K562 (cell line): ENCODE measurements at regions not wholly inside any gene's neighbourhood (a gene's known extent, or its start where the extent isn't known, plus 50 kb on each side); places are given as distances from the start of the nearest gene placed in this dataset.

ENCODE experiments used
- ATAC-seq: fragments of 200-7000 bp; cut with Tn5 transposase; 3 replicates; pipeline ENCODE4 v1.9.1; 2020; ENCODE audit warnings: moderate library complexity
- BruUV-seq: library from RNA; stranded (reverse); fragments of 400-500 nt; replicated peaks from 2 replicates; lab custom pipeline; 2021; lab: Mats Ljungman, UMichigan
- CTCF ChIA-PET: fragments of 300-600 bp; formaldehyde crosslinking; extraction: SDS; loops from one replicate; lab custom pipeline; 2021; ENCODE audit warnings: low intra/inter-chr PET ratio; lab: Yijun Ruan, JAX
- POLR2A ChIA-PET: fragments of 300-600, 350-650 bp; sonication (Branson Sonifier 250); formaldehyde crosslinking; extraction: SDS; loops from one replicate; lab custom pipeline; 2021; ENCODE audit warnings: antibody characterized with exemption, inconsistent platforms; lab: Yijun Ruan, JAX
- DNase-seq, 4 experiments: peaks; one replicate each; pipeline versions ENCODE4 v3.0.0 to v3.0.0-alpha.2; 2011 to 2018; ENCODE audit warnings: low spot score in 3 of 4, mixed read lengths in 3 of 4; ENCODE audit errors: extremely low read depth in 1 of 4
- FAIRE-seq: peaks from 2 replicates; lab custom pipeline; 2011; peaks lifted over from hg19 to GRCh38; lab: Jason Lieb, UNC
- H2AFZ ChIP-seq: 2 replicates; pipeline ENCODE4 v1.6.0; 2011; ENCODE audit warnings: low read depth, low read length, control low read depth, inconsistent platforms
- H3K27ac ChIP-seq: fragments of 200-600 bp; 3 replicates; pipeline ENCODE4 v1.8.0; 2011; ENCODE audit warnings: low read depth, mild to moderate bottlenecking, control low read depth, inconsistent platforms, low read length, moderate library complexity, mixed read lengths; ENCODE audit errors: extremely low read depth
- H3K27me3 ChIP-seq, 2 experiments: fragments of 300-600 bp in 1 of 2; 2 replicates in 1 of 2; 3 replicates in 1 of 2; pipeline versions ENCODE4 v1.6.0 to v1.8.0; 2011; ENCODE audit warnings: inconsistent platforms in 2 of 2, low read length in 2 of 2, mild to moderate bottlenecking in 1 of 2, mixed read lengths in 1 of 2, moderate library complexity in 1 of 2; ENCODE audit not compliant: control insufficient read depth in 2 of 2, insufficient read depth in 2 of 2
- H3K36me3 ChIP-seq: fragments of 300-600 bp; 3 replicates; pipeline ENCODE4 v1.8.0; 2011; ENCODE audit warnings: mild to moderate bottlenecking, low read length, inconsistent platforms; ENCODE audit not compliant: control insufficient read depth, insufficient read depth
- H3K4me1 ChIP-seq, 2 experiments: fragments of 200-600 bp in 1 of 2; replicated peaks in 1 of 2; 2 replicates in 1 of 2; 3 replicates in 1 of 2; pipeline versions ENCODE4 v1.5.1 to v1.8.0; 2011; ENCODE audit warnings: inconsistent platforms in 2 of 2, low read length in 2 of 2, mild to moderate bottlenecking in 1 of 2, mixed read lengths in 1 of 2, moderate library complexity in 1 of 2; ENCODE audit not compliant: control insufficient read depth in 2 of 2, insufficient read depth in 2 of 2
- H3K4me2 ChIP-seq: 2 replicates; pipeline ENCODE4 v1.6.1; 2011; ENCODE audit warnings: low read length, control low read depth, inconsistent platforms, mixed read lengths; ENCODE audit not compliant: insufficient read depth
- H3K4me3 ChIP-seq: fragments of 200-600 bp; sonication (generic), shearing (Covaris generic); 2 replicates; pipeline ENCODE4 v1.5.1; 2016; ENCODE audit warnings: control low read depth, inconsistent platforms
- H3K79me2 ChIP-seq: fragments of 200-600 bp; 3 replicates; pipeline ENCODE4 v1.8.0; 2011; ENCODE audit warnings: low read length, inconsistent platforms; ENCODE audit not compliant: control insufficient read depth, insufficient read depth
- H3K9ac ChIP-seq, 2 experiments: 2 replicates each; pipeline versions ENCODE4 v1.6.0 to v1.6.1; 2011; ENCODE audit warnings: low read depth in 2 of 2, low read length in 2 of 2, control low read depth in 1 of 2, inconsistent platforms in 1 of 2, mild to moderate bottlenecking in 1 of 2, mixed read lengths in 1 of 2; ENCODE audit not compliant: insufficient read depth in 1 of 2
- H3K9me1 ChIP-seq: one replicate; pipeline ENCODE4 v1.6.0; 2011; ENCODE audit warnings: inconsistent platforms, mild to moderate bottlenecking, low read length, moderate library complexity; ENCODE audit not compliant: control insufficient read depth, insufficient read depth
- H3K9me3 ChIP-seq: replicated peaks from 2 replicates; pipeline ENCODE4 v1.5.1; 2011; ENCODE audit warnings: low read depth, low read length, inconsistent platforms; ENCODE audit not compliant: control insufficient read depth, insufficient read depth
- H4K20me1 ChIP-seq: replicated peaks from 2 replicates; pipeline ENCODE4 v1.6.1; 2011; ENCODE audit warnings: low read length, inconsistent platforms, mixed read lengths; ENCODE audit not compliant: control insufficient read depth, insufficient read depth
- ARID1B ChIP-seq: fragments of 450-650 bp; IDR thresholded peaks from 2 replicates; pipeline ENCODE4 v1.6.1; 2016; ENCODE audit warnings: antibody characterized with exemption, mild to moderate bottlenecking, inconsistent platforms
- E2F3 ChIP-seq: fragments of 250-450 bp; sonication (Bioruptor Pico); IDR thresholded peaks from 2 replicates; pipeline ENCODE4 v1.4.0; 2020; ENCODE audit warnings: mild to moderate bottlenecking
- ETV1 ChIP-seq: fragments of 450-650 bp; conservative IDR thresholded peaks from 2 replicates; pipeline ENCODE4 v1.6.1; 2016; ENCODE audit warnings: missing genetic modification characterization, control low read depth, low read depth, missing compliant biosample characterization
- FOSL1 ChIP-seq: fragments of 200-800 bp; sonication (Bioruptor generic); conservative IDR thresholded peaks from 2 replicates; pipeline ENCODE4 v1.6.1; 2016; ENCODE audit warnings: missing genetic modification characterization, missing compliant biosample characterization
- HBP1 ChIP-seq: fragments of 450-650 bp; formaldehyde crosslinking; IDR thresholded peaks from 2 replicates; pipeline ENCODE4 v1.4.0; 2022; ENCODE audit warnings: missing genetic modification characterization
- HOXB6 ChIP-seq: fragments of 250-450 bp; sonication (Bioruptor Pico); IDR thresholded peaks from 2 replicates; pipeline ENCODE4 v1.5.1; 2022; ENCODE audit warnings: mild to moderate bottlenecking, borderline replicate concordance
- NFIC ChIP-seq: fragments of 450-650 bp; IDR thresholded peaks from 2 replicates; pipeline ENCODE4 v1.6.1; 2017; ENCODE audit warnings: mild to moderate bottlenecking, inconsistent platforms
- PHF8 ChIP-seq: fragments of 200-600 bp; sonication (generic); IDR thresholded peaks from 2 replicates; pipeline ENCODE4 v1.6.1; 2012; ENCODE audit warnings: mixed run types, mild to moderate bottlenecking, inconsistent platforms, low read length, moderate library complexity, borderline replicate concordance
- RBM14 ChIP-seq: fragments of 200-400 bp; formaldehyde crosslinking; IDR thresholded peaks from 2 replicates; pipeline ENCODE4 v1.6.1; 2018; ENCODE audit warnings: low read depth, mild to moderate bottlenecking, low read length, moderate library complexity, borderline replicate concordance; ENCODE audit not compliant: insufficient read depth
- RCOR1 ChIP-seq, 2 experiments: IDR thresholded peaks; 2 replicates each; pipeline ENCODE4 v1.6.1; 2012; ENCODE audit warnings: low read depth in 2 of 2, low read length in 2 of 2, borderline replicate concordance in 1 of 2, improper control_type of control experiment in 1 of 2
- SRSF7 ChIP-seq: fragments of 200-400 bp; formaldehyde crosslinking; optimal IDR thresholded peaks from 2 replicates; pipeline ENCODE3; 2017; ENCODE audit warnings: mild to moderate bottlenecking, low read depth, low read length
- XRCC3 ChIP-seq: fragments of 450-650 bp; IDR thresholded peaks from 2 replicates; pipeline ENCODE4 v1.6.1; 2017; ENCODE audit warnings: mild to moderate bottlenecking, moderate library complexity
- ZBTB7A ChIP-seq: IDR thresholded peaks from 2 replicates; pipeline ENCODE4 v1.6.1; 2011; ENCODE audit warnings: low read depth, mild to moderate bottlenecking, low read length, moderate library complexity, borderline replicate concordance; ENCODE audit not compliant: control insufficient read depth
- ZFP1 ChIP-seq: fragments of 450-650 bp; formaldehyde crosslinking; IDR thresholded peaks from 2 replicates; pipeline ENCODE4 v1.4.0; 2020; ENCODE audit warnings: mild to moderate bottlenecking, mixed read lengths
- ZNF165 ChIP-seq: fragments of 250-450 bp; sonication (Bioruptor Pico); IDR thresholded peaks from 2 replicates; pipeline ENCODE4 v1.4.0; 2020; ENCODE audit warnings: borderline replicate concordance
- ZNF224 ChIP-seq: sonication (generic); formaldehyde crosslinking; IDR thresholded peaks from 2 replicates; pipeline ENCODE4 v1.8.0; 2022; ENCODE audit warnings: mild to moderate bottlenecking, missing genetic modification reagents
- ZNF324 ChIP-seq: fragments of 250-450 bp; sonication (Bioruptor Pico); IDR thresholded peaks from 2 replicates; pipeline ENCODE4 v1.4.0; 2020; ENCODE audit warnings: mild to moderate bottlenecking
- ZNF41 ChIP-seq: fragments of 250-450 bp; sonication (Bioruptor Pico); conservative IDR thresholded peaks from 2 replicates; pipeline ENCODE4 v1.4.0; 2020; ENCODE audit warnings: mild to moderate bottlenecking
- ZNF764 ChIP-seq: fragments of 250-450 bp; sonication (Bioruptor Pico); IDR thresholded peaks from 2 replicates; pipeline ENCODE4 v1.4.0; 2020; ENCODE audit warnings: low read depth, mild to moderate bottlenecking, moderate library complexity
- WGBS: fragments of 100-300 bp; shearing (Covaris generic); methylation state at CpG from one replicate; pipeline ENCODE4 v1.1.6; 2016; ENCODE audit warnings: low coverage, mixed read lengths; ENCODE audit not compliant: insufficient coverage; ENCODE audit errors: missing lambda C conversion rate; 5-methylcytosine and 5-hydroxymethylcytosine counted together
- in situ Hi-C: fragments of 300-500 bp; cut with MboI; formaldehyde crosslinking; loops from 4 replicates; pipeline ENCODE4 v1.15.0; 2018; ENCODE audit warnings: inconsistent platforms, mixed read lengths
- intact Hi-C: fragments of 100-400 bp; cut with micrococcal nuclease; formaldehyde crosslinking; loops from 2 replicates; pipeline ENCODE4 v1.14.2; 2022
- TF ChIP-seq, protein P1 (sequence below): fragments of 450-650 bp; IDR thresholded peaks from 2 replicates; pipeline ENCODE4 v1.6.1; 2016

GRCh38 chr15:94667109-94667508 is 435.7 kb downstream of the MCTP2 start:
- in situ Hi-C loops (no loop called here), intact Hi-C loops (no loop called here)
- DNase-seq = no peak
- no peak overlapping the region for H3K9ac ChIP-seq
- no peak for ATAC-seq
- TF ChIP-seq NFIC (no peak), ARID1B (no peak), ZNF764 (no peak), XRCC3 (no peak), ZBTB7A (no peak), ZFP1 (CRISPR knock-in tag) (no peak), SRSF7 (no peak), FOSL1 (tag) (no peak), ETV1 (tag) (no peak), RCOR1 (IDR thresholded peaks at IDR 0.05; ENCODE audit: borderline replicate concordance in 1 of 2, low read depth in 2 of 2, low read length in 2 of 2) (no peak), E2F3 (CRISPR knock-in tag) (no peak), RBM14 (no peak), HOXB6 (CRISPR knock-in tag) (no peak), ZNF41 (CRISPR knock-in tag) (no peak), HBP1 (CRISPR knock-in tag) (no peak), ZNF224 (CRISPR knock-in tag) (no peak), ZNF165 (CRISPR knock-in tag) (no peak), PHF8 (no peak), ZNF324 (CRISPR knock-in tag) (no peak)
- TF ChIP-seq, protein P1, sequence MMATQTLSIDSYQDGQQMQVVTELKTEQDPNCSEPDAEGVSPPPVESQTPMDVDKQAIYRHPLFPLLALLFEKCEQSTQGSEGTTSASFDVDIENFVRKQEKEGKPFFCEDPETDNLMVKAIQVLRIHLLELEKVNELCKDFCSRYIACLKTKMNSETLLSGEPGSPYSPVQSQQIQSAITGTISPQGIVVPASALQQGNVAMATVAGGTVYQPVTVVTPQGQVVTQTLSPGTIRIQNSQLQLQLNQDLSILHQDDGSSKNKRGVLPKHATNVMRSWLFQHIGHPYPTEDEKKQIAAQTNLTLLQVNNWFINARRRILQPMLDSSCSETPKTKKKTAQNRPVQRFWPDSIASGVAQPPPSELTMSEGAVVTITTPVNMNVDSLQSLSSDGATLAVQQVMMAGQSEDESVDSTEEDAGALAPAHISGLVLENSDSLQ = no peak
- H3K36me3 ChIP-seq = no peaks in the 10 kb centered on the region
- no peaks in the 10 kb centered on the region for H3K79me2 ChIP-seq
- CTCF ChIA-PET = no interaction called here
- WGBS = 5% methylated on average over 3 of the region's 5 CpGs
- POLR2A ChIA-PET = no interaction called here
- H3K4me2 ChIP-seq = no peak overlapping the region
- FAIRE-seq = no peak
- H4K20me1 ChIP-seq = no peaks in the 10 kb centered on the region
- H3K4me1 ChIP-seq = no peaks in the 10 kb centered on the region; a peak in 1 of 5 replicates
- no peak overlapping the region for H3K27ac ChIP-seq
- BruUV-seq = no TSS peak
- H3K9me1 ChIP-seq = no peaks in the 10 kb centered on the region
- no peak overlapping the region for H2AFZ ChIP-seq
- peaks cover 0 to 5% of the 10 kb centered on the region in 2 experiments; a peak in 1 of 5 replicates for H3K27me3 ChIP-seq
- H3K4me3 ChIP-seq = no peak overlapping the region
- no peaks in the 10 kb centered on the region for H3K9me3 ChIP-seq
